GM12864 (cell line): ENCODE measurements at regions not wholly inside any gene's neighbourhood (a gene's known extent, or its start where the extent isn't known, plus 50 kb on each side); places are given as distances from the start of the nearest gene placed in this dataset.
"Not testable (repeated sequence)": the region's sequence is repeated elsewhere in the genome, so short reads cannot be mapped to it uniquely, and the experiment has no call there.

ENCODE experiments used
- DNase-seq: peaks from one replicate; pipeline ENCODE4 v3.0.0-alpha.2; 2011; ENCODE audit warnings: low read depth
- H3K4me3 ChIP-seq: 2 replicates; pipeline ENCODE4 v1.5.1; 2011; ENCODE audit warnings: mild to moderate bottlenecking, low read depth, low read length, control low read depth
- TF ChIP-seq, protein P1 (sequence below): IDR thresholded peaks from 2 replicates; pipeline ENCODE4 v1.5.1; 2011; ENCODE audit warnings: low read depth, mild to moderate bottlenecking, moderate library complexity, low read length, control low read depth, inconsistent platforms; ENCODE audit errors: missing control alignments

DNA sequence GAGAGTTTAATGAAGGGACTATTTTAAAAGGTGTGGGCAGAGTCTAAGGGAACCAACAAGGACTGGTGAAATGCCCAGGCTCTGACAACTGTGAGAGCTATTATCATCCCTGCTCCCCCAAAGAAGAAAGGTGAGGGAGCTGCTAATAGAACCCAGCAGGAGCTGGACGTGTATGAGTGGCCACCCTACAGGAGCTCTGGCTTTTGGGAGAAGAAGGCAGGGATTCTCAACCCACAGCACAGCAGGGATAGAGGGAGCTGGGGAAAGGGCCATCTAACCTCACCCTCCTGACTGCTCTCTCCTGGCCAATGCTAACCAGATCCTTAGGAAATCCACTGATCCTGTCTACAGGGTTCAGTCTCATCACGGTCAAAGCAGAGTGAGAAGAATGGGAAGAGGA is 57.1 kb downstream of the GRIN2B start:
- TF ChIP-seq, protein P1, sequence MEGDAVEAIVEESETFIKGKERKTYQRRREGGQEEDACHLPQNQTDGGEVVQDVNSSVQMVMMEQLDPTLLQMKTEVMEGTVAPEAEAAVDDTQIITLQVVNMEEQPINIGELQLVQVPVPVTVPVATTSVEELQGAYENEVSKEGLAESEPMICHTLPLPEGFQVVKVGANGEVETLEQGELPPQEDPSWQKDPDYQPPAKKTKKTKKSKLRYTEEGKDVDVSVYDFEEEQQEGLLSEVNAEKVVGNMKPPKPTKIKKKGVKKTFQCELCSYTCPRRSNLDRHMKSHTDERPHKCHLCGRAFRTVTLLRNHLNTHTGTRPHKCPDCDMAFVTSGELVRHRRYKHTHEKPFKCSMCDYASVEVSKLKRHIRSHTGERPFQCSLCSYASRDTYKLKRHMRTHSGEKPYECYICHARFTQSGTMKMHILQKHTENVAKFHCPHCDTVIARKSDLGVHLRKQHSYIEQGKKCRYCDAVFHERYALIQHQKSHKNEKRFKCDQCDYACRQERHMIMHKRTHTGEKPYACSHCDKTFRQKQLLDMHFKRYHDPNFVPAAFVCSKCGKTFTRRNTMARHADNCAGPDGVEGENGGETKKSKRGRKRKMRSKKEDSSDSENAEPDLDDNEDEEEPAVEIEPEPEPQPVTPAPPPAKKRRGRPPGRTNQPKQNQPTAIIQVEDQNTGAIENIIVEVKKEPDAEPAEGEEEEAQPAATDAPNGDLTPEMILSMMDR = no peak
- no peak overlapping the region for H3K4me3 ChIP-seq
- no peak for DNase-seq

- DNase-seq = no peak
- TF ChIP-seq, protein P1 = no peak
- H3K4me3 ChIP-seq = no peak overlapping the region
Measured at GRCh38 chr12:13918897-13919296, 62.5 kb downstream of the GRIN2B start.

DNA sequence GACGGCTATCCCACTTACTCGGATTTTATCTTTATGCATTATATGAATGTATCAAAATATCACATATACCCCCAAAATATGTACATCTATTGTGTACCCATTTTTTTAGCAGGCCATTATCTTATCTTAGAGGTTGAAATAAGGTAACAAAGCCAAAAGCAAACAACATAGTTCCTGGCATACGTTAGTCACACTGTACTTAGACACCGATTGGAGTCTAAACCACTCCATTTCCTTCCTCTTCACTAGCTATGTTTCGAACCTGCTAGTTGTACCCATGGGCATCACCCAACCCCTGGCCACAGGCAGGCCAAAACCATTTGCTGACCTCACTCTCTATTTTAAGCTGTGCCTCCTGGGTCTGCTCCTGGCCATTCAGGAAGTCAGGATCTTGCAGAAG is 66.3 kb downstream of the GRIN2B start:
- no peak overlapping the region for H3K4me3 ChIP-seq
- TF ChIP-seq, protein P1 = no peak
- DNase-seq = no peak

DNA sequence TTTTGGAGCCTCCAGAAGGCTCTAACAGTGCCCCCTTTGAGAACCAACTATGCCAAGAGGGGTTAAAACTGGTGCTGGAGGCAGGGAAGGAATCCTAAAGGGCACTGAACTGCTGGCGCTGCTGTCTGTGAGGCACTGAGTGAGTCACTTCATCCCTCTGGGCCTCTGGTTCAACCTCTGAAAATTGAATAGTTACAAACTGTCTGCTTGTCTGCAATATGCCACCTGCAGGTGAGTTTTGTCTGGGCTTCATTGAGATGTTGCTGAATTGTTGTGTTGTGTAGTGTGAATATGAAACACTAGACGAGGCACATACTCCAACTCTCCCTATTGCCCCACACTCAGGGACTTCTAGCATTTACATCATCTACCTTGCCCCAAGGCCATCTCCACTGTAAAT is 68.0 kb downstream of the GRIN2B start:
- H3K4me3 ChIP-seq = no peak overlapping the region
- no peak for DNase-seq
- TF ChIP-seq, protein P1 = no peak

DNA sequence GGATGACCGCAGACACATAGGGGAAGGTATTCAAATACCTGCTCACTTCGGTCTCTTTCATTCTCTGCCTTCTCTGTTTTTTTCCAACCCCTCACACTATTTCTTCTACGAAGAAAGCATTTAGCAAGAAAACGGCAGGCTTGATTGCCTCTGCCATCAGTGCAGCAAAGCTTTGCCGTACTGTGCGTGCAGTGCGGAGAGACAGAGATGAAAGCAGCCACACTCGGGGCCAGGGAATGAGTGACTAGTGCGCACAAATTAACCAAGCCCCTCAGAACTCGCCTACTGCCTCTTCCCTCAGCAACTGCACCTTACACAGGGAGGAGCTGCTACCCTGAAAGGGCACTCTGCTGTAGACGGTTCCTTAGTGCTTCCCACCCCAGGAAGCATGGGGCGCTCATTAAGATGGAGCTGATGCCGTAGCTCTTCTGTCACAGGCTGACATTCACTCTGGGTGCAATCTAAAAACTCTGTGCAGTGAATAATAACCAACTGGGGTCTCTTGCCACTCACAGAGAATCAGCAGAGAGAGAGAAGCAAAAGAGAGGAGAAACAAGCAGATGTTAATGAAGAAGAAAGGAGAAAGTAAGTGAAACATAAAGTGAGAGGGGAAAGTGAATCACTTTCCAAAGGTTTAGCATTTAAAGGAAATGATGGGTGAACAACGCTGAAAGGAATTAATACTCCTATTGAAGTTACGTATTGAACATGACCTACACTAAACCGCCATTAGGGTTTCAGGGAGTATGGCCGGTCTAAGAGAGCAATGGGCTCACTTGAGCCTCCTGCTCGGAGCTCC is 69.4 kb downstream of the GRIN2B start:
- no peak for DNase-seq
- TF ChIP-seq, protein P1 = no peak
- H3K4me3 ChIP-seq = no peak overlapping the region

DNA sequence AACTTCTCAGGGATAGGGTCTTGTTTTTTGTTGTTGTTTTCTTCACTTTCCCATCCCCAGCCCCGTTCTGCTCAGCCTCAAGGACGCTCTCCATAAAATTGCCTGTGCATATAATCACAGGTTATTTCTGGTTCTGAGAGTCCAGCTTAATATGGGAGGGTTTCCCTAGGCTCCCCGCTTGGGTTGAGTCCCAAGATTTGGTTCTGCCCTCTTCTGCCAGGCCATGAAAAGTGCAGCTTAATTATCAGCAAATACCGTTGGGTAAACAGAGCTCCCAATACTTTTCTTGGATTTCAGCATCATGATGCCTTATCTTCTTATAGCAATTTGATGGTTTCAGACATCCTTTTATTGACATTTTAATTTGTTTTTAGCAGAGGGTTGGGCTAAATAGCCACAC is 75.6 kb downstream of the GRIN2B start:
- H3K4me3 ChIP-seq = no peak overlapping the region
- no peak for DNase-seq
- TF ChIP-seq, protein P1 = no peak

- TF ChIP-seq, protein P1 = no peak
- no peak overlapping the region for H3K4me3 ChIP-seq
- DNase-seq = no peak
Measured at GRCh38 chr12:13900718-13901117, 80.7 kb downstream of the GRIN2B start.

DNA sequence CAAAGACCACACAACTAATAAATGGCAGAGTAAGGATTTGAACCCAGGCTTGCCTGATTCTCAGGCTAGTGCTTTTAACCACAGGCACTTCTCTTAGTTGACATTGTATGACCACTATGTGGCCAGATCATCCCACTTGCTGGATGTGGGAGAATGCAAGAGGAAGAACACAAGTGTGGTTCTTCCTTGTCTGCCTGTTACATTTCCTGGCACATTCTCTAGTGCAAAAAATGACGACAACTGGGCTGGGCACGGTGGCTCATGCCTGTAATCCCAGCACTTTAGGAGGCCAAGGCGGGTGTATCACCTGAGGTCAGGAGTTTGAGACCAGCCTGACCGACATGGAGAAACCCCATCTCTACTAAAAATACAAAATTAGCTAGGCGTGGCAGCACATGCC is 83.0 kb downstream of the GRIN2B start:
- DNase-seq, H3K4me3 ChIP-seq: not testable (repeated sequence)
